ENCODE measurements at regions not wholly inside any gene's neighbourhood (a gene's known extent, or its start where the extent isn't known, plus 50 kb on each side); places are given as distances from the start of the nearest gene placed in this dataset.

DNA sequence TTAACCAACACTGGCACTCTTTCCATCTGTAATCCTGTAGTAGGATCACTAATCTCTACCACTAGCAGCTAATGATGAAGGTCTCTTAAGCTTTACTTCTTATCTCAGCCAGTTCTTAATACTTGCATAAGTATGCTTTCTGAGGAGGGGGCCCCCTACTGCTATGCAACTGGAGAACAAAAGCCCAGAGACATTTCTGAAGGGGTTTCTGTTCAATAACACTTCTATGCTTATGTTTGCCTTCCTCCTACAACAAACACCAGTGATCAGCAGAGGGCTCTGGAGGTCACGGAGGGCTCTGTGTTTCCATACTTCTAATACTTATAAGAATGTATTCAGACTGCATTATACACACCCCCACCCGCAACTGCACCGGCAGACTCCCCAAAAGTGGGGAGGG is 215.8 kb downstream of the BARHL2 start:
- no peaks in the 10 kb centered on the region for H3K9me3 ChIP-seq (ENCODE audit: control insufficient read depth, insufficient read depth, low read depth, low read length)
- H3K4me3 ChIP-seq (ENCODE audit: low read depth, low read length), result no peak overlapping the region
- H3K27ac ChIP-seq (ENCODE audit: low read depth, low read length), result no peak overlapping the region
- no peaks in the 10 kb centered on the region for H3K27me3 ChIP-seq (ENCODE audit: control insufficient read depth, insufficient read depth, low read length)
- H3K36me3 ChIP-seq (ENCODE audit: control insufficient read depth, insufficient read depth, low read length), result no peaks in the 10 kb centered on the region
- H3K9ac ChIP-seq (ENCODE audit: low read length), result no peak overlapping the region
- H3K4me1 ChIP-seq (ENCODE audit: control insufficient read depth, insufficient read depth, low read length), result peaks cover 25% of the 10 kb centered on the region

DNA sequence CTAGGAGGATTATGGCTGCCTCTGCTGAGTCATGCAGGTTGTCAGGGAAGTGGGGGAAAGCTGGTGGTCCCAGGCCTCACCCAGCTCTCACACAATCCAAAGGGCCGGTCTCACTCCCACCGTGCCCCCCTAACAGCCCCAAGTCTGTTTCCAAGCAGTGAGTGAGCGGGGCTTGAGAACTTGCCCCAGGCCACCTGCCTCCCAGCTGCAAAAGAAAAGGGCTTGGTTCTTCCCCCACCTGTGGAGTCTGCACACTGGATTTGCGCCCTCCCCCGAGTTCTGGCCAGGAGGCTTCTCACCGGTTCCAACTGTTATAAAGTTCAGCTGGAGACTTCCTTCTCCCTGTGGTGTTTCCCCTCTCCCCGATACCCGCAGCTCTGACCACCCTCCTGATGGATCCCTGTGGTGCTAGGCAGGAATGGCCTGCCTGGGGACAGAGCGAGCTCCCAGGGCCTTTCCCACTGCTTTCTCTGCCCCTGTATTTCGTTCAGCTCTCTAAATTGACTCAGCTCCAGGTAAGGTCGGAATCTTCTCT is 222.3 kb downstream of the BARHL2 start:
- Histone ChIP-seq H3K27ac (ENCODE audit: low read depth, low read length) (no peak overlapping the region), H3K9me3 (ENCODE audit: control insufficient read depth, insufficient read depth, low read depth, low read length) (no peaks in the 10 kb centered on the region), H3K27me3 (ENCODE audit: control insufficient read depth, insufficient read depth, low read length) (no peaks in the 10 kb centered on the region), H3K4me1 (ENCODE audit: control insufficient read depth, insufficient read depth, low read length) (peaks cover 23% of the 10 kb centered on the region), H3K4me3 (ENCODE audit: low read depth, low read length) (no peak overlapping the region), H3K9ac (ENCODE audit: low read length) (no peak overlapping the region), H3K36me3 (ENCODE audit: control insufficient read depth, insufficient read depth, low read length) (no peaks in the 10 kb centered on the region)

DNA sequence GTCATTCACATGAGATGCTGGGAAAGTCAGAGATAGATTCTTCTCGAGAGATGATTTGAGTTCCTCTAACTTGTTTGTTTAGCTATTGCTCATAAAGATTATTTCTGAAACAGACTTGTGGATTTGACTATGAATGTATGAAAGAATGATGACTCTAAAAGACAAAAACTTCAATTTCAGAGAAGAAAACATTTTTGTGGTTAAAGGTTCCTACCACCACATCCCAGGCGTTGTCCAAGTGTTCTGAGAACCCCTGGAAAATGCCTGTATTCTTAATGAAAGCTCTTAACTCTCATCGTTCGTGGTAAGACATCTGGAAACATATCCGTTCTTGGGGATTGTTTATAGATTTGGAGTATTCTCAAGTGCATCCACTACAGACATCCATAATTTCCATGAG is 228.7 kb downstream of the BARHL2 start:
- Histone ChIP-seq H3K4me3 (ENCODE audit: low read depth, low read length) (no peak overlapping the region), H3K36me3 (ENCODE audit: control insufficient read depth, insufficient read depth, low read length) (no peaks in the 10 kb centered on the region), H3K27ac (ENCODE audit: low read depth, low read length) (no peak overlapping the region), H3K4me1 (ENCODE audit: control insufficient read depth, insufficient read depth, low read length) (no peaks in the 10 kb centered on the region), H3K27me3 (ENCODE audit: control insufficient read depth, insufficient read depth, low read length) (no peaks in the 10 kb centered on the region), H3K9me3 (ENCODE audit: control insufficient read depth, insufficient read depth, low read depth, low read length) (no peaks in the 10 kb centered on the region), H3K9ac (ENCODE audit: low read length) (no peak overlapping the region)

DNA sequence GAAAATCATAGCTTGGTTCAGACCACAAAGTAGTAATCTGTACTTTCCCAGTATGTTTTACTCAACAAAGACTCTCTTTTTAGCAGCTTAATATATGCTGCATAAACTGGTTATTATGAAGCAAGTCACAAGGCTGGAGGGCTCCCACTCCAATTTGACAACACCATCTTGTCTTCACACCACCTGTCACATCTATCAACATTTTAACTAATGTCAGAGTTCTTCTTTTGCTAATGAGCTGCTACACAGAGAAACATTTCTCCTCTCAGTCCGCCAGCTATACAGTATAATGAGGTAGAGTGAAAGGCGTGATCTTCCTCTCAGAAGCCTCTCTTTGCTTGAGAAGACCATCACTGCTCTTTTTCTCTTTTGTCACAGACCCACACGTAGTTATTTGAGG is 230.1 kb downstream of the BARHL2 start:
- no peak overlapping the region for H3K4me3 ChIP-seq (ENCODE audit: low read depth, low read length)

DNA sequence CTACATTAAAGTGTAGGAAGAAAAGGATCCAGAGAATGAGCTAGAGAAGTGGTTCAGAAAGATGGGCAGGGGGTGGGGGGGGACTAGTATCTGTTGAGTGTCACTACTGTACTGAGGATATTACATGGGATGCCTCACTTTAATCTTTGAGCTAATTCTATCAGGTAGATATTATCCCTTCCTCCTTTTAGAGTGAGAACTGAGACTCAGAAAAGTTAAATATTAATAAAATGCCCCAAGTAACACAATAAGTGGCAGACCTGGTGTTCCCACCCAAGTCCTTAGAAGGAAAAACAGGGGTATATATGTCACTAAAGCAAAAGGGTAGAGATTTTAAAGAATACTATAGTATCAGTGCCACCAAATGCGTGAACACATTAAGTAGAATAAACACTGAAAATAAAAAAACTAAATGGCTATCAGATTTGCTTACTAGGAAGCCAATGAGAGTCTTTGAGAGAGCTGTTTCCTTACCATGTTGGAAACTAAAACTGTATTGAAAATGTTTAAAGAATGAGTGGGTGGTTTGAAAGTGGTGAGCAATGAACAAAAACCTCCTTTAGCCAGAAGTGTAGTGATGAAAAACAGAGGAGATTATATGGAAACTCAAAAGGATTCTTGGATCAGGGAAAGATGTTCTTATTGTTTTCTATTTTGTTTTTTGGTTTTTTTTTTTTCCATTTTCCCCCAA is 230.8 kb downstream of the BARHL2 start:
- Histone ChIP-seq H3K36me3 (ENCODE audit: control insufficient read depth, insufficient read depth, low read length) (no peaks in the 10 kb centered on the region), H3K4me1 (ENCODE audit: control insufficient read depth, insufficient read depth, low read length) (no peaks in the 10 kb centered on the region), H3K9me3 (ENCODE audit: control insufficient read depth, insufficient read depth, low read depth, low read length) (no peaks in the 10 kb centered on the region), H3K27me3 (ENCODE audit: control insufficient read depth, insufficient read depth, low read length) (no peaks in the 10 kb centered on the region), H3K4me3 (ENCODE audit: low read depth, low read length) (no peak overlapping the region), H3K27ac (ENCODE audit: low read depth, low read length) (no peak overlapping the region), H3K9ac (ENCODE audit: low read length) (no peak overlapping the region)

More for the DNA sequence above, 230.1 kb downstream of the BARHL2 start:
- Histone ChIP-seq H3K9ac (ENCODE audit: low read length) (no peak overlapping the region), H3K4me1 (ENCODE audit: control insufficient read depth, insufficient read depth, low read length) (no peaks in the 10 kb centered on the region), H3K36me3 (ENCODE audit: control insufficient read depth, insufficient read depth, low read length) (no peaks in the 10 kb centered on the region), H3K9me3 (ENCODE audit: control insufficient read depth, insufficient read depth, low read depth, low read length) (no peaks in the 10 kb centered on the region), H3K27ac (ENCODE audit: low read depth, low read length) (no peak overlapping the region), H3K27me3 (ENCODE audit: control insufficient read depth, insufficient read depth, low read length) (no peaks in the 10 kb centered on the region)

DNA sequence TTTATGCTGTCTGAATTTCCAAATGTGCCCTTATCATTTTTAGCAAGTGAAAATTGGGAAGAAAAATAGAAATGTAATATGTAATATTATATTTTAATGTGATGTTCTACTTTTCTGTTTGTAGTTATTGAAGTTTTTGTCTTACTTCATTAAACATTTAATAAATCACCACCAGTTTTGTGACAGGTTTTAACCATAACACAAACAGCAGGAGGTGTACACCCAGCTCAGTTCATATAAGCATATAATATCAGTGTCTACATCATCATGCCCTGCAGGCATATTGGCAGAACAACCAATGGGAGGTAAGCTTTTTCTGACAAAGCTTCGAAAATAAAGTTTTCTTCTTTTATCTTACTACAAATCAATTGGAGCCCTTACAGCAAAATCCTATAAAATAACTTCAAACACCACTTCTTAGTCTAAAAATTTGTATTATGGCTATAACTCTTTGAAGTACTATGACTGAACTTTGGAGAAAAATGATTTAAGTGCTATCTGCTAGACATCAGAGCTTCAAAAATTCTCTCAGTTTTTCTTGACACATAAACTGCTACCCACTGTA is 236.7 kb downstream of the BARHL2 start:
- H3K4me1 ChIP-seq (ENCODE audit: control insufficient read depth, insufficient read depth, low read length), result no peaks in the 10 kb centered on the region
- no peaks in the 10 kb centered on the region for H3K9me3 ChIP-seq (ENCODE audit: control insufficient read depth, insufficient read depth, low read depth, low read length)
- no peaks in the 10 kb centered on the region for H3K27me3 ChIP-seq (ENCODE audit: control insufficient read depth, insufficient read depth, low read length)
- H3K27ac ChIP-seq (ENCODE audit: low read depth, low read length), result no peak overlapping the region
- H3K9ac ChIP-seq (ENCODE audit: low read length), result no peak overlapping the region
- no peaks in the 10 kb centered on the region for H3K36me3 ChIP-seq (ENCODE audit: control insufficient read depth, insufficient read depth, low read length)
- H3K4me3 ChIP-seq (ENCODE audit: low read depth, low read length), result no peak overlapping the region

DNA sequence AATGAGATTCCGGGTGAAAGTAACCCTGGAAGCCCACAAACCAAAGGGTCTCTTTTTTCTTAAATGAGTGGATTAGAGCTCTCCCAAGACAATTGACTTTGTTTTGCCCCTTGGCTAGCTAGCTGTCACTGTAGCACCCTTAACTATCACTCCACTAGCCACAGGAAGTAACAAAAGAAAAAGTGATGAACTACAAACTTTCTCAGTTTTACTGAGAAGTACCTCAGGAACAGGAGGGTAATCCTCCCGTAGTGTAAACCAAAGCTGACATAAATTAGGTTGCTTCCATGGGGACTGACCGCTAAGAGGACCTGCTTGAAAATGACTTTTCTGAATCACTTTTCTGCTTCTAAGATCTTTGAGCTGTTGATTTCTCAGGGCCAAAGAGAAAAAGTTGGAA is 240.1 kb downstream of the BARHL2 start:
- H3K4me1 ChIP-seq (ENCODE audit: control insufficient read depth, insufficient read depth, low read length), result no peaks in the 10 kb centered on the region

DNA sequence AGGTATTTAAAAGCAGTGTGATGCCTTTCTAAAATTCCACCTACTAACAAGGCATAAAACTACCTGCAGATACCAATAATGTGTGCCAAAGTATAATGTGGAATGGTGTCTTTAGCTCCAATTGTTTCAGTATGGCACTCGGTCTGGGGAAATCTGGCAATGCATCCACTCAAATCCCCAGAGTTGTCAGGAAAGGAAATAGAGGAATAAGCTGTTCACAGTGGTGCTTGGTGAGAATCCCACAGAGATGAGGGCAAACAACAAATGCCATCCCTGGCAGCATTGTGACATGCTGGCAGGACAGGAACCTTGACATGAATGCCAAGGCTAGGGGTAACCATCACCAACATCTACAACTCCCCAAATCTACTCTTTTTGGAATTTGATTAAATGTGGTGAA is 240.7 kb downstream of the BARHL2 start:
- Histone ChIP-seq H3K36me3 (ENCODE audit: control insufficient read depth, insufficient read depth, low read length) (no peaks in the 10 kb centered on the region), H3K9me3 (ENCODE audit: control insufficient read depth, insufficient read depth, low read depth, low read length) (no peaks in the 10 kb centered on the region), H3K4me1 (ENCODE audit: control insufficient read depth, insufficient read depth, low read length) (no peaks in the 10 kb centered on the region), H3K27ac (ENCODE audit: low read depth, low read length) (no peak overlapping the region), H3K27me3 (ENCODE audit: control insufficient read depth, insufficient read depth, low read length) (no peaks in the 10 kb centered on the region), H3K4me3 (ENCODE audit: low read depth, low read length) (no peak overlapping the region), H3K9ac (ENCODE audit: low read length) (no peak overlapping the region)

More for the DNA sequence above, 240.1 kb downstream of the BARHL2 start:
- no peak overlapping the region for H3K4me3 ChIP-seq (ENCODE audit: low read depth, low read length)
- no peaks in the 10 kb centered on the region for H3K27me3 ChIP-seq (ENCODE audit: control insufficient read depth, insufficient read depth, low read length)
- no peak overlapping the region for H3K9ac ChIP-seq (ENCODE audit: low read length)
- H3K36me3 ChIP-seq (ENCODE audit: control insufficient read depth, insufficient read depth, low read length), result no peaks in the 10 kb centered on the region
- no peak overlapping the region for H3K27ac ChIP-seq (ENCODE audit: low read depth, low read length)
- no peaks in the 10 kb centered on the region for H3K9me3 ChIP-seq (ENCODE audit: control insufficient read depth, insufficient read depth, low read depth, low read length)

DNA sequence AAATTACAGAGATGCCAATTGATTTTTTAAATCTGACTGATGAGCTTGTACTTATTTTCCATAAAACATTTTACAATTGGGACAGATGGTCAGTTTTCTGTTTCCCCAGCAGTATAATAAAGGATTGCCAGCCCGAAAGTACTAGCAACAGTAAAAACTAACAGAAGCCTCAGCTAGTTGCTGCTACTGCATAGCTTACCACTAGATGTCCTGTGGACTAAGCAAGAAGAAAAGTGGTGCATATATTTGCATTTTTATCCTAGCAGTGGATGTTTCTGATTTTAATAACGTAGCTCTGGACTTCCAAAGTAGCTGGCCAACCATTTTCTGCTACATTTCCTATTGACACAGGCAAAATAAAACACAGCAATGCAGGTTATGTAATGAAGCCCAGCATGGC is 241.5 kb downstream of the BARHL2 start:
- no peaks in the 10 kb centered on the region for H3K36me3 ChIP-seq (ENCODE audit: control insufficient read depth, insufficient read depth, low read length)
- no peak overlapping the region for H3K9ac ChIP-seq (ENCODE audit: low read length)
- H3K4me1 ChIP-seq (ENCODE audit: control insufficient read depth, insufficient read depth, low read length), result no peaks in the 10 kb centered on the region
- no peaks in the 10 kb centered on the region for H3K9me3 ChIP-seq (ENCODE audit: control insufficient read depth, insufficient read depth, low read depth, low read length)
- H3K27me3 ChIP-seq (ENCODE audit: control insufficient read depth, insufficient read depth, low read length), result no peaks in the 10 kb centered on the region
- no peak overlapping the region for H3K27ac ChIP-seq (ENCODE audit: low read depth, low read length)
- H3K4me3 ChIP-seq (ENCODE audit: low read depth, low read length), result no peak overlapping the region

DNA sequence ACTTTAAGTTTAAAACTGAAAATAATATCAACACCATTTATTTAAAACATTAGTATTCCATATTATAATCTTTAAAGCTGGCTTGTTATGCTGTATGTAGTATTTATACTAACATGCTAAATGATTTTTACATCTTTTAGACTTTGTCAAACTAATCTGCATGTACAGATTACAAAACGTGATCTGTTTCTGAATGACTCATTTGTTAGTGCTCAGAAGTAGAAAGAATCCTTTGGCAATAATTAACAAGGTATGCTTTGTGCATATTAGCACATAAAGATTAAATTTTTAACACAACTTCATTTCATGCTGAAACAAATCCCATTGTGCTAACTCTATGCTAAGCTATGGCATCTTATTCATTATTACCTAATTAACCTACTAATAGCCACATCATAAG is 242.4 kb downstream of the BARHL2 start:
- Histone ChIP-seq H3K9me3 (ENCODE audit: control insufficient read depth, insufficient read depth, low read depth, low read length) (no peaks in the 10 kb centered on the region), H3K4me1 (ENCODE audit: control insufficient read depth, insufficient read depth, low read length) (no peaks in the 10 kb centered on the region), H3K36me3 (ENCODE audit: control insufficient read depth, insufficient read depth, low read length) (no peaks in the 10 kb centered on the region), H3K27me3 (ENCODE audit: control insufficient read depth, insufficient read depth, low read length) (no peaks in the 10 kb centered on the region), H3K9ac (ENCODE audit: low read length) (no peak overlapping the region), H3K27ac (ENCODE audit: low read depth, low read length) (no peak overlapping the region), H3K4me3 (ENCODE audit: low read depth, low read length) (no peak overlapping the region)

DNA sequence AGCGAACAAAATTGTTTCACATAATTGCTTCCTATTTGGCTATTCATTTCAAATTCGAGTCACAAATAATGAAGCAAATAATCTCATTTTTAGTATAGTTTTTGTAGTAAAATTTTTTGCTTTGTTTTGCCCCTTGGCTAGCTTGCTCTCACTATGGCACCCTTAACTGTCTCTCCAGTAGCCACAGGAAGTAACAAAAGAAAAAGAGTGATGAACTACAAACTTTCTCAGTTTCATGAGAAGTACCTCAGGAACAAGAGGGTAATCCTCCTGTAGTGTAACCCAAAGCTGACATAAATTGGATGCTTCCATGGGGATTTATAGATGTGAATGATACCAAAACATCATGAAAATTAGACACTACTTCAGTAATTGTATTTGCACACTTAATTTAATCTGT is 242.9 kb downstream of the BARHL2 start:
- Histone ChIP-seq H3K4me3 (ENCODE audit: low read depth, low read length) (no peak overlapping the region), H3K9ac (ENCODE audit: low read length) (no peak overlapping the region), H3K36me3 (ENCODE audit: control insufficient read depth, insufficient read depth, low read length) (no peaks in the 10 kb centered on the region), H3K27ac (ENCODE audit: low read depth, low read length) (no peak overlapping the region), H3K4me1 (ENCODE audit: control insufficient read depth, insufficient read depth, low read length) (no peaks in the 10 kb centered on the region), H3K27me3 (ENCODE audit: control insufficient read depth, insufficient read depth, low read length) (no peaks in the 10 kb centered on the region), H3K9me3 (ENCODE audit: control insufficient read depth, insufficient read depth, low read depth, low read length) (no peaks in the 10 kb centered on the region)
